Stimulated activated CD8-positive, alpha-beta memory T cell treated with anti-CD3 and anti-CD28 coated beads, Interleukin-4, amount 100 ng/mL, for 24 hours (primary cell): ENCODE measurements at regions not wholly inside any gene's neighbourhood (a gene's known extent, or its start where the extent isn't known, plus 50 kb on each side); places are given as distances from the start of the nearest gene placed in this dataset.

Experiments
- DNase-seq: peaks from one replicate; pipeline ENCODE4 v3.0.0-alpha.2; 2020; ENCODE audit warnings: low read depth

DNA sequence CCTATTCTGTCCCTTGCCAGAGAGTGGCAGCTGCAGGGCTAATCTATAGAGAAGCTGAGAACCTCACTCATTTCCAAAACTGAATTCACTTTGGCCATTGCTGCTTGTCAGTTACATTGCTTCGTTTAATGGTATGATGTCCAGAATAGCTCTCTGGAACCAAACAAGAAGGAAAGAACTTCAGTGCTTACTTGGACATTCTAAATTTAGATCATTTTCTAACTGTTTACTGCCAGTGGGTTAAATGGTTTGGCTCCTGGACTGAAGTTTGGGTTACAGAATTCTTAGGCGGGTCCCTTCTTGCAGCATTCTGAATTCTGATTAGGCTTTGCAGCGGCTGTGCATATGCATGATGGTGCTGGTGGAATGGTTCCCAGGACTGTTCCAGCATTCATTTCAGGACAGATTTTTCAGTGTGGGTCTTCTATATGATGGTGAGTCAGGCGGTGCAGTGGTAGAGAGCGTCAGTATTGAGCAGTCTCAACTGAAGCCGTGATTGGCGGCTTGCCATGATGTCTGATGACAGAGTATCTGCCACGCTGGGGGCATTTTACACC lies 148.7 kb downstream of the DYRK2 start:
- no peak for DNase-seq

DNA sequence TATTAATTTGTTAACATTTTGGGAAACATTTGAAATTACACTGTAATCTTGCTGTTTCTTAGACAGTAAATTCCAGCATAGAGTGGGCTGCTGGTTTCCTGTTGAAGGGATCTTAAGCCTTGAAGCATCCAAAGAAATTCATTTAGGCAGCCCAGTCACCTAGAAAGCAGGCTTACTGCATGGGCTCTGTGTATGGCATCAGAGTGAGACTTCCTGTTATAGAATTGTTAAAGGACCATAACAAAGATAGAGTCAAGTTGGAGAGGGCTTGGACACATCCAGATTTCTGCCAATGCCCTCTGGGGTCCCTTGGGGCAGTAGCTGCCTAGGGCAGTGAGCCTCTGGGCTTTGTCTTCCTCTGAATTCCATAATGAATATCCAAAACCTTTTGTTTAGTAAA lies 149.2 kb downstream of the DYRK2 start:
- DNase-seq, result no peak

DNA sequence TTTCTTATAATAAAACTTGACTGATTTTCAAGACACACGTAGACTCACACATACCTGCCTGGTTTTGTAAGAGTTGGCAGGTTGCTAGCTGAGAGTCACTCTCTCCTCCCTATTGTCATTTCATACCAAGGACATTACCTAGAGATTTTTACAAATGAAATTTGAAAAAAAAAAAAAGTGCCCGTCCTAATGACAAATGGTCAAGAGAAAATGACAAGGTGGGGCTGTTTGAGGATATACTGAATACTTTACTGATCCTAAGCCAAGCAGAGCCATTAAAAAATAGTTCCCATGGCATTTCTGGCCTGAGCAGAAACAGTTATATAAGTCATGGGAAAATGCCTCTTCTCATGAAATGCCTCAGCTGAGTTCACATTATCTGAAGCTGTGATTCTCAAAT lies 150.2 kb downstream of the DYRK2 start:
- DNase-seq, result no peak

DNA sequence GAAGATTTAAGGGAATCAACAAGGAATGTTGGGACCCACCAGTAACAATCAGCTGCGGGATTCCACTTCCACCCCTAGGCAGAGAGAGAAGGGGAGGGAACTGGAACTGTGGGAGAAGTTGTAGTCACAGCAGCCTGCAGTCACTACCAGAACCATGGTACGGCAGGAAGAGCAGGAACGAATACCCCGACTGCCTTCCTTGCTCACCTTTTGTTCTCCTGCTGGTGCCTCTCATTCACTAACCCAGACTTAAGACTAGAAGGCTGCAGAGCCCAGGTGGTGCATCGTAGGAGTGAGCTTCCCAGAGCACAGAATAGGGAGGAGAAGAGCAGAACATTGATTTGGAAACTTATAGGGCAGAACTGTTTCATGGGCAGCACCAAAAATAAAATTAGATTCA lies 154.2 kb downstream of the DYRK2 start:
- DNase-seq, result no peak

DNA sequence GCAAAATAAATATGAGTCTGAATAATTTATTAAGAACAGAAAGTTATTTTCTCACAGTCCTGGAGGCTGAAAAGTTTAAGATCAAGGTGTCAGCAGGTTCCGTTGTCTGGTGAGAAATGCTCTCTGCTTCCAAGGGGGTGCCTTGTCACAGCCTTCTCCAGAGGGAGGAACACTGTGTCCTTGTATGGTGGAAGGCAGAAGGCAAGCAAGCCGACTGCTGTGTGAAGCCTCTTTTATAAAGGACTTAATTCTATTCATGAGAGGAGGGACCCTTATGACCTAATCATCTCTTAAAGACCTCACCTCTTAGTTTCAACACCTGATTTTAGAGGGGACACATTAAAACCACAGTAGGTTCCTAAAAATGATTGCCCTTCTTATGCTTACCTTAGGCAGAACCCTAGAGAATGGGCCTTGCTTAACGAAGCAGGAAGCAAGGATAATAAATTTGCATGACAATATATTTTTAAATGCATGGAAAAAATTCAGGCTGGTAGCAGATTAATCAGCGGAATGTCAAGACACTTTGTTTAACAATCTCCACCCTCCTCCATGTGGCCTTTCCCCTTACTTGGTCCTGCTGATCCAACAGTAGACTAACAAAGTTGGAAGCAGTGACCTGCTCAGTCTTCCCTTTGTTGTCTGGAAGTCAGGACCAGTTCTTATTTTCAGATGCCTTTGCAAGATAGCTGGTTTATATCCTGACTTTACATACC lies 154.9 kb downstream of the DYRK2 start:
- DNase-seq, result no peak

DNA sequence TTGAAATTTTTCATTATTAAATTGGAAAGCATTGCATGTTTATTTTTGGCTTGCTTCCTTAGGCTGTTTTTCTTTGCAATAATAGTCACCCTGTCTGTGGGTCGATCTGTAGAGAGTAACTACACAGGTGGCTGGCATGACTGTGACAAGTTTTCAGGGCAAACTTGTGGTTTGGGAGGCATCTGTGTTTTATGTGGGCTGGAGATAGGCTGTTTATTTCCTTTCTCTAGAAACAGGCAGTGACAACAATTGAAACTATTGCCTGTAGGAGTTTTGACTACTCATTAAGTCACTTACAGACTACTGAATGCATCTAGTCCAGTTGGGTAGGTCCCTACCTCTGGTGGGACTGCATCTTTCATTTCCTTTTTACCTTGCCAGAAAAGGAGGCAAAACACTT lies 155.6 kb downstream of the DYRK2 start:
- peak; percentile 13 for DNase-seq

DNA sequence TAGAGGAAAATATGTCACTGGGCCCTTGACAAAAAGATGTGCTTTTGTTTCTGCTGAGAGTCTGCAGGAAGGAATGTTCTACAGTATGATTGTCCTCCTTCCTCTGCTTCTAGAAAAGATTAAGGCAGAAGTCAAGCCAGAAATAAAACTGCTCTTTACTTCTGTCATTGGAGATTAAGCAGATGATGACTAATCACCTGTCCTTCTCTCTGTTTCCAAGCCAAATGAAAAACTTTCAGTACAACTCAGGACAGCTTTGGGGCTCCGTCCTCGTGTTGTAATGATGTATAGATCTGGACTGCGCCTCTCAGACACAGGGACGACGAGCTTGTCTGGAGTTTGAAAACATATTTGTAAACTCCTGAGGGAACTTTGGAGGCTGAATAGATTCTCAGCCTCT lies 159.3 kb downstream of the DYRK2 start:
- DNase-seq, result no peak

DNA sequence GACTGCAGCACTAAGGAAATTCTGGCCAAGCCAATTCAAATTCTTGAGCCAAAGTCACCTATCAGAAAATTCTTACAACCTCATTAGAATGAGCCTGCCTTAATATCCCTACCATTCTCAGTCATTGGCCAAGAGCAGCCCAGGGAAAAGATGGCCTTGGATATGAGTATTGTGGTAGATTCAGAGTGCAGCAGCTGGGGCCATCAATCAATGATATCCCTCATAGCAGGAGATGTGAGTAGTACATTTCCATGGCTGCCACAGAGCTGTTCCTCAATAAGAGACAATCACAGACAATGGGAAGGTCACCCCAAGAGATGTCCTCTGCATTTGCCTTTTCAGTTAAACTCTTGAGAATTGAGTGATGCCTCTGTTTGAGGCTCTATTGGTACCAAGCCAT lies 161.6 kb downstream of the DYRK2 start:
- DNase-seq, result no peak

DNA sequence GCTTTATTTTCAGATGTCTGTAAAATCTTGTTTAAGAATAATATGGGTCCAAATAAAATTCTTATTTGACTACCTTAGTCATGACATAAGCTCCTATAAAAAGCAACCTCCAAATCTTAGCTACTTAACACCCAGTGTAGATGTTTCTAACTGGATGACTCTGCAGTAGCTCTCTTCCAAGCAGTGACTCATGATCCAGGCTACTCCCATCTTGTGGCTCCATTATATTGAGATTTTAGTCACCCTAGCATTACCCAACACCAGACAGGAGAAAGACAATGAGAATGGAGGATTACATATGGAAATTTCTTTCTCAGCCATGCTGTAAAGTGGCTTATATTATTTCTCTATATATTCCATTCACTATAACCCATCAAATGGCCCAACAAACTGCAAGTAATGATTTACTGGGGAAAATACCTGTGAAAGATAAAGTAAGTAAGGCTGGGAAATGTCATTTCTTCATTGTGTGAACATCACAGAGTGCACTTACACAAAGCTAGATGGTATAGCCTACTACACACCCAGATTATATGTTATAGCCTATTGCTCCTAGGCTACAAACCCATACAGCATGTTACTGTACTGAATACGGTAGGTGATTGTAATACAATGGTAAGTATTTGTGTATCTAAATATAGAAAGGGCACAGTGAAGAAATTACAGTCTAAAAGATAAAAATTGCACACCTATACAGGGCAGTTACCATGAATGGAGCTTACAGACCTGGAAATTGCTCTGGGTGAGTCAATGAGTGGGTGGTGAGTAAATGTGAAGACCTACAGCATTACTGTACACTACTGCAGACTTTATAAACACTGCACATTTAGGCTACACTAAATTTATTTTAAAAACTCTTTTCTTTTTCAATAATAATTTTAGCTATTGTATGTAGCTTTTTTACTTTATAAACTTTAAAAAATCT lies 163.2 kb downstream of the DYRK2 start:
- no peak for DNase-seq

DNA sequence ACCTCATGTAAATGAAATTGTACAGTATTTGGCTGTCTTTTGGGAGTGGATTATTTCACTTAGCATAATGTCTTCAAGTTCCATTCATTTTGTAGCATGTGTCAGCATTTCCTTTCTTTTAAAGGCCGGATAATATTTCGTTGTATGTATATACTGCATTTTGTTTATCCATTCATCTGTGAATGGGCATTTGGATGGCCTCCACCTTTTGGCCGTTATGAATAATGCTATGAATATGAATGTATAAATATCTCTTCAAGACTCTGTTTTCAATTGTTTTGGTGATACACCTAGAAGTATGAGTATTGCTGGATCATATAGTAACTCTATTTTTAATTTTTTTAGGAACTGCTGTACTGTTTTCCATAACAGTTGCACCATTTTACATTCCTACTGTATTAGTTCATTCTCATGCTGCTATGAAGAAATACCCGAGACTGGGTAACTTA lies 164.9 kb downstream of the DYRK2 start:
- DNase-seq, result no peak

DNA sequence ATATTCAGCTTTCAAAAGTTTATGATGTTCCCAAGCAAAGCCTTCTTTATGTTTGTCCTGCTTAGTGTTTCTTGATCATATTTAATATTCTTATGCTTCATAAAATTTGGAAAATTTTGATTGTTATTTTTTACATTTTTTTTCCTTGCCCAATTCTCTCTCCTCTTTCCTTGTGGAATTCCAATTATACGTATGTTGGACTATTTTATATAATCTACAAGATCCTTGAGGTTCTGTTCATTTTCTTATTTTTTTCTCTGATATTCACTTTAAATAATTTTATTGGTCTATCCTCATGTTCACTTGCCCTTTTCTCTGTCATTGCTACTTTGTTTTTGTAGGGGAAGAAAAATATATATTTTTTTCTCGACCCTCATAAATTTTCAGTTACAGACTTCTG lies 167.7 kb downstream of the DYRK2 start:
- DNase-seq, result no peak

DNA sequence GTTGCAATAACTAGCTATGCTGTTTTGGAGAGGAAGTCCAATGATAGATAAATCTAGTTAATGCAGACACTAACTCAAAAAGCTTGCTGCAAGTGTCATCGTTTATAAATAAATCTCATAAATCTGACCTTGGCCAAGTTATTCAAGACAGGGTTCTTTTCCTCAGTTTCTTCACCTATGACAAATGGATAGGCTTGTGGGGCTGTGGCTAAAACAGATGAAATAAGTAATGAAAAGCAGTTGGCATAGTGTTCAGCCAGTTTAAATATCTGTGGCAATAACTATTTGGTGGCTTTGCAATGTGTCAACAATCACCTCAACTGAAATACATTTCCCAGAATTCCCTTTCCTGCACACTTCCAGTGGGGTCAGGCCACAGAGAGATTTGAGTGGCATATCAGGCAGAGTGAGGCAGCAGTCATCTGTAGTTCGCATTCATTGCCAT lies 169.9 kb downstream of the DYRK2 start:
- DNase-seq, result no peak

DNA sequence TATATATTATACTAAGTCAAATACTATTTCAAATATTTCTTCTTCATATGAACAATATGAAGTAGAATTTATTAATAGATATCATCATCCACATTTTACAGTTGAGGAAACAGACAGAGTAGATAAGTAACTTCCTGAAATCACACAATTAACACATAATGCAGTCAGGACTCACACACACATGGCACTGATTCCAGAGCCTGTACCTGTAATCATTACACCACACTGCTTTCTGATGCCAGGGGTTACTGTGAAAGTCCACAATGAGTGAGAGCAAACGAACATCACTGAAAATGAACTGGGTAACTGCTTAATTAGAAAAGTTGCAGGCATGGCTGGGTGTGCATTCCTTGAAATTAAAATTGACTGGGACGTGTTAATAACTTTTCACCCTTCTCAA lies 169.3 kb upstream of the IFNG-AS1 start:
- DNase-seq, result no peak

DNA sequence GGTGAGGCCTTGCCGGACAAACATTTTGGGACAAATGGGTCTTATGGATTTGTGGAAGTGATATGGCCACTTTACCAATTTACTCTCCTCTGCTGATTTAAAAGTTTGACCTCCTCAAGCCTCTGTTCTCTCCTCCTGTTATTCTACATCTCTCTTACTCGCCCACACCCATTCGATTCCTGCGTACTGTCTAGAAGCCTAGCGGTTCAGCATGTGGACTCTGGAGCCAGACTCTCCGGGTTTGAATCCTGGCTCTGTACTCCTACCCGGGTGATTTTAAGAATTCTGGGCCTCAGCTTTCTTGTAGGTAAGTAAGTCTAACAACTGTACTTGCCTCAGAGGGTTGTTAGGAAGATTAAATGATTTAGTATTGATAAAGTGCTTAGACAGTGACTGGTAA lies 168.6 kb upstream of the IFNG-AS1 start:
- no peak for DNase-seq

DNA sequence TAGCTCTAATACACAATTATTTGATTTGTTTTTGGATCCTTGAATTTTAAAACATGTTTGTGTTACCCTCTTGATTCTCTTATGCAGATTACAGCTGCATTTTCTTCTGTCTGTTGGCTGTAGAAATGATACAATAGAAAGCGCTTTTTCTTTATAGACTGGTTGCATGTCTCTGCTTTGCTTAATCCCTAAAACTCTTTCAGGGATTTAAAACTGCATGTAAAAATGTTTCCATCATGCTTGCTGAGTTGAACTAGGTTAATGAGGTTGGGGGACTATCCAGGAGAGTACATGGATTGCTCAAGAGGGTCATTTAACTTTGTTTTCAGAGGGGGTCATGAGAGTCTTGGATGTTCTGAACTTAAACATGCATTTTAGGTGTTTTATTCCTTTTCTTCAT lies 166.4 kb upstream of the IFNG-AS1 start:
- DNase-seq, result no peak

DNA sequence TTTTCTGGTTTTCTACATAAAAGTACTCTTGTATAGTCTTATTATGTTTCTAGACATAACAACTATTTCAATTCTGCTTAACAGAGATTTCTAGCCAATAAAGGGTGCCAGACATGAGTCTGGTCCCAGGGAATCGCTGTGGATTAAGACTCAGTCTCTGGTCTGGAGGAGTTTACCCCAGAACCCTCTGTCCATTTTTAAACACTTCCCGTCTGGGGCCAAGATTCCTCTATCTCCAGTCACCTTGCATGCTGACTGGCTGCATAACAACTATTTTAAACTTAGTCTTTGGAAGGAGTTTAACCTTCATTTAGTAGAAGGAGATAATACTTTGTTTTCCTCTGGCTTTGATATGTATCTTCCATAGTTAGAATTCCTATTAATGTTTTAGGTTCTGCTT lies 163.1 kb upstream of the IFNG-AS1 start:
- no peak for DNase-seq

DNA sequence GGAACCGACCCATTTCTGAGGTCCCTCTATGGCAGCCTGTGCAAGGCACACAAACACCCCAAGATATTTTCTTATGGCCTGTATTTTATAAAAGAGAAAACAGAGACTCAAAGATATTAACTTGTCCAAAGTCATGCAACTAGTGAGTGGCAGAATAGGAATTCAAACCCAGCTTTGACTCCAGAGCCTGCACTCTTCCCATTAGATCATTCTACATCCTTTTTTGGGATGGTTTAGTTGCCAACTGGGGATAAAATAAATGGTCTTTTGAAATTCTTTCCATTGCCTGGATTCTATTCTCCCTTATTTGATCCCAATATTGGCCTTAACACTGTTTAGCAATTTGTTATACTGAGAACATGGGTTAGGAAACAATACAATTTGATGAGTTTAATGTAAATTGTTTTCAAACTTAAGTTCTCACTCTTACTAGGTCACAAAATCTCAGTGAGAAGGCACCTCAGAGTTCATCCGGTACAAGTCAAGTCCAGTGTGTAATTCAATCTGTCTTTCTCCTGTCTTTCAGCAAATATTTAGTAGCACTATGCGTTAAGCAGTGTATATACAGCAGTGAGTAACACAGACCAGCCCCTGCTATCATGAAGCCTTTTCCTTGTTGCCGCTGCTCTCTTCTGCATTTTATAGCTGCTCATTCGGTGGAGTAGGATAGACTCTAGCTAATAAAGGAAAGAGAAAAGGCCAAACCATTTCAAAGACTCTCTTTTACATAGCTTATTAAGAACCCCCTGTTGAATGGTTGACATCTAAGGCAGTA lies 162.1 kb upstream of the IFNG-AS1 start:
- DNase-seq, result no peak

DNA sequence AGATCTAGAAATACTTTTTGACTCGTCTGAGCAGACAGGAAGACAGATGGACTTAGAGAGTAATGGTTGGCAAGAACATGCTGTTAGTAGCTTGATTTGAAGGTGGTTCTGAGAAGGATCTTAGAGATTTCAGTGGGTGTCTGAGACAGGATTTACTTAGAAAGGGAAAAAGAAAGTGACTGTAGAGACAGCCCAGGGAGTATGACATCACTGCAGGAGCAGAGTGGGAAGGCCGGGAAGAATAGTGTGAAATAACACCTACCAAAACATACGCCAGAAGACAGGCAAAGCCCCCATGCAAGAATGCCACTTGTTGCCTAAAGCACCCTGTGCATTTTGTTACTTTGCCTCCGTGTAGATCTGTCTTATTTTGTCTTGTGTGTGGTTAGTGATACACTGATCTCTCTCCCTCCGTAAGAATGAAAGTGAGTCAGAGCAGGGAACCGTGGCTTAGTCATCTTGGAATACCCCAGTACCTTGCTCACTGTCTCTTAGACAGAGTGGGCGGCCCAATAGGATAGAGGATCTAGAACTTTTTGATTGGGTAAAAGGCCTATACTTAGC lies 161.3 kb upstream of the IFNG-AS1 start:
- peak; percentile 21 for DNase-seq

DNA sequence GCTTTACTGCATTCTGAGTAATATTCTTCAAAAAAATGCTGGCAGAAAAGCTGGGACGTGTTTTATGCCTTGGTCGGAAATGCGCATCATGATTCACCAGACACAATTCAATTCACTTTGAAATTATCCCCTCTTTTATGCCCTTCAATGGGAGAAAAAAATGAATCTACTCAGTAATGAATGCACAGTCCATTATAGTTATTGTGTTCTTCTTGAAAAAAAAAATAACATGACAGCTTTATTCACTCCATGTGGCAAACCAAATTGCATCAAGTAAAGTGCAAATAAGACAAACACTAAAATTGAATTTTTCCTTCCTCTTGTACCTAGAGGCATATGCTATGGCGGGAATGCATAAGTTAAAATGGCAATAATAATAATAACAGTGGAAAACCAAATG lies 159.4 kb upstream of the IFNG-AS1 start:
- no peak for DNase-seq

DNA sequence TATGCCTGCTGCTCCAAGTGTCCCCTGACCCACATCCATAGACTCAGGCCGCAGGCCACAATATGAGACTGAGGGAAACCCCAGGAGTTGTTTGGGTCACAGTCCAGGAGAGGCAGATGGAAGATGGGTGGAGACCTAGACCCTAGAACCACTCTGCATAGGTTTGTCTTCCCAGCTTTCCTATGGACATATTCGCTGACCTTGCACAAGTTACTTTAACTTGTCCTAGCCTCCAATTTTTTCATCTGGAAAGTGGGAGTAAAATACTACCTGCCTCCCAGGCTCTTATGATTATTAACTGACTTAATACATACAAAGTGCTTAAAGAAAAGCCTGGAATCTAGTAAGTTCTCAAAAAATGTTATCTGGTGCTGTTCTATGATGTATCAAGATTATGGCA lies 157.1 kb upstream of the IFNG-AS1 start:
- no peak for DNase-seq

DNA sequence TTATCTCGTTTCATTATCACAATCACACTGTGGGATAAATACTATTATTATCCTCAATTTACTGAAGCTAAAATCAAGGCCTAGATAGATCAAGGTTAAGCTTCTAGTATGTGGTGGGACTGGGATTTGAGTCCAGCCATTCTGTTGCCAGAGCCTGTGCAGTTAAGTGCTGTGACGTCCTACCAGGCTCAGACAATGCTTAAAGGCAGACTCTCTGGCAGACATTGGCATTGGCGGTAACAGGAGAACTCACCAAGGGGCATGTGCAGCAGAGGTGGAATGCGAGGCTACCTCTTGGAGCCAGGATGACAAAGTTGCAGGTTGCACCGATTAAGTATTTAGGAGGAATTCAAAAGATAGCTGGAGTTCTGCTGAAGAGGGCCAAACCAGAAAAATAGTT lies 155.6 kb upstream of the IFNG-AS1 start:
- no peak for DNase-seq

DNA sequence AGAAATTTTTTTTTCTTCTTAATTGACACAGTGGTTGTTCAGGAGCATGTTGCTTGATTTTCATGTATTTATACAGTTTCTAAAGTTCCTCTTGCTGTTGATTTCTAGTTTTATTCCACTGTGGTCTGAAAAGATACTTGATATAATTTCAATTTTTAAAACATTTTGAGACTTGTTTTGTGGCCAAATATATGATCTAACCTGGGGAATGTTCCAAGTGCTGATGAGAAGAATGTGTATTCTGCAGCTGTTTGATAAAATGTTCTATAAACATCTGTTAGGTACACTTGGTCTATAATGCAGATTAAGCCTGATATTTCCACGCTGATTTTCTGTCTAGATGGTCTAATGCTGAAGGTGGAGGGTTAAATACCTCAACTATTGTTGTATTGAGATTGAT lies 151.4 kb upstream of the IFNG-AS1 start:
- no peak for DNase-seq
